ENCODE measurements at regions not wholly inside any gene's neighbourhood (a gene's known extent, or its start where the extent isn't known, plus 50 kb on each side); places are given as distances from the start of the nearest gene placed in this dataset.

GRCh38 chr4:130559268-130559667 lies 1463.3 kb downstream of the C4orf33 start:
- H3K27me3 ChIP-seq = no peaks in the 10 kb centered on the region
- 67 to 95% methylated on average over 2 of the region's 2 CpGs for WGBS, 2 donors
- H3K27ac ChIP-seq = no peak overlapping the region
- DNase-seq = no peak
- H3K4me3 ChIP-seq (replicated peaks in 1 of 3) = no peak overlapping the region
- TF ChIP-seq CTCF (IDR thresholded peaks at IDR 0.05) (no peak), POLR2A (IDR thresholded peaks at IDR 0.05) (no peak)
- intact Hi-C loops (cut with DNase I) = no loop called here
- H3K4me1 ChIP-seq = no peaks in the 10 kb centered on the region
- no peaks in the 10 kb centered on the region for H3K36me3 ChIP-seq
- no peaks in the 10 kb centered on the region for H3K9me3 ChIP-seq

GRCh38 chr4:130563185-130563888 lies 1467.4 kb downstream of the C4orf33 start:
- H3K36me3 ChIP-seq = no peaks in the 10 kb centered on the region
- no peak overlapping the region for H3K27ac ChIP-seq
- DNase-seq = peak; percentile 4 to 23
- H3K27me3 ChIP-seq = no peaks in the 10 kb centered on the region
- H3K4me1 ChIP-seq = no peaks in the 10 kb centered on the region
- intact Hi-C loops (cut with DNase I) = no loop called here
- TF ChIP-seq POLR2A (IDR thresholded peaks at IDR 0.05) (no peak), CTCF (IDR thresholded peaks at IDR 0.05) (peak in 2 of 6 experiments; percentile 2 to 34)
- no peaks in the 10 kb centered on the region for H3K9me3 ChIP-seq
- 18 to 25% methylated on average over 8 of the region's 8 CpGs for WGBS, 2 donors
- H3K4me3 ChIP-seq (replicated peaks in 1 of 3) = no peak overlapping the region

GRCh38 chr4:130563889-130564418 lies 1468.0 kb downstream of the C4orf33 start:
- Histone ChIP-seq H3K4me1 (no peaks in the 10 kb centered on the region), H3K27ac (no peak overlapping the region), H3K36me3 (no peaks in the 10 kb centered on the region), H3K27me3 (no peaks in the 10 kb centered on the region), H3K9me3 (no peaks in the 10 kb centered on the region), H3K4me3 (replicated peaks in 1 of 3) (no peak overlapping the region)
- no peak for DNase-seq
- intact Hi-C loops (cut with DNase I) = no loop called here
- 15 to 36% methylated on average over 1 of the region's 1 CpG for WGBS, 2 donors
- TF ChIP-seq POLR2A (IDR thresholded peaks at IDR 0.05) = no peak
- TF ChIP-seq CTCF (IDR thresholded peaks at IDR 0.05) = peak in 1 of 6 experiments; percentile 1

- no peaks in the 10 kb centered on the region for H3K9me3 ChIP-seq
- H3K4me3 ChIP-seq (replicated peaks in 1 of 3) = no peak overlapping the region
- TF ChIP-seq POLR2A (IDR thresholded peaks at IDR 0.05) (no peak), CTCF (IDR thresholded peaks at IDR 0.05) (no peak)
- DNase-seq = no peak
- no peaks in the 10 kb centered on the region for H3K27me3 ChIP-seq
- intact Hi-C loops (cut with DNase I) = no loop called here
- H3K27ac ChIP-seq = no peak overlapping the region
- WGBS, 2 donors = 81 to 82% methylated on average over 1 of the region's 1 CpG
- H3K36me3 ChIP-seq = no peaks in the 10 kb centered on the region
- no peaks in the 10 kb centered on the region for H3K4me1 ChIP-seq
Observed at GRCh38 chr4:130568746-130569145, 1472.8 kb downstream of the C4orf33 start.

- no peak for TF ChIP-seq POLR2A (IDR thresholded peaks at IDR 0.05)
- no peak for TF ChIP-seq CTCF (IDR thresholded peaks at IDR 0.05)
- Histone ChIP-seq H3K4me3 (replicated peaks in 1 of 3) (no peak overlapping the region), H3K27ac (no peak overlapping the region), H3K36me3 (no peaks in the 10 kb centered on the region), H3K9me3 (no peaks in the 10 kb centered on the region), H3K4me1 (no peaks in the 10 kb centered on the region), H3K27me3 (no peaks in the 10 kb centered on the region)
- intact Hi-C loops (cut with DNase I) = no loop called here
- DNase-seq = no peak
- 46 to 53% methylated on average over 1 of the region's 1 CpG for WGBS, 2 donors
Observed at GRCh38 chr4:130573742-130574141, 1477.8 kb downstream of the C4orf33 start.
